GM12891 (cell line): ENCODE measurements at regions not wholly inside any gene's neighbourhood (a gene's known extent, or its start where the extent isn't known, plus 50 kb on each side); places are given as distances from the start of the nearest gene placed in this dataset.

Experiments used
- DNase-seq: peaks from one replicate; pipeline ENCODE4 v3.0.0; 2011; ENCODE audit warnings: low spot score; ENCODE audit not compliant: insufficient read length
- FAIRE-seq: peaks from 2 replicates; lab custom pipeline; 2011; peaks lifted over from hg19 to GRCh38; lab: Jason Lieb, UNC
- PAX5 ChIP-seq: IDR thresholded peaks from 2 replicates; pipeline ENCODE4 v1.6.1; 2011; ENCODE audit warnings: low read length, moderate library complexity, mild to moderate bottlenecking; ENCODE audit not compliant: insufficient read depth, severe bottlenecking
- POLR2A ChIP-seq: IDR thresholded peaks from 2 replicates; pipeline ENCODE4 v1.6.1; 2011; ENCODE audit warnings: low read depth, low read length, control low read depth
- POLR2AphosphoS5 ChIP-seq: IDR thresholded peaks from 2 replicates; pipeline ENCODE4 v1.6.1; 2011; ENCODE audit warnings: low read depth, low read length, control low read depth
- POU2F2 ChIP-seq: IDR thresholded peaks from 2 replicates; pipeline ENCODE4 v1.6.1; 2011; ENCODE audit warnings: low read depth, mild to moderate bottlenecking, control low read depth, low read length, moderate library complexity
- SPI1 ChIP-seq: IDR thresholded peaks from 2 replicates; pipeline ENCODE4 v1.6.1; 2011; ENCODE audit warnings: low read depth, low read length, control low read depth
- TAF1 ChIP-seq: IDR thresholded peaks from 2 replicates; pipeline ENCODE4 v1.6.1; 2011; ENCODE audit warnings: low read depth, low read length, control low read depth

DNA sequence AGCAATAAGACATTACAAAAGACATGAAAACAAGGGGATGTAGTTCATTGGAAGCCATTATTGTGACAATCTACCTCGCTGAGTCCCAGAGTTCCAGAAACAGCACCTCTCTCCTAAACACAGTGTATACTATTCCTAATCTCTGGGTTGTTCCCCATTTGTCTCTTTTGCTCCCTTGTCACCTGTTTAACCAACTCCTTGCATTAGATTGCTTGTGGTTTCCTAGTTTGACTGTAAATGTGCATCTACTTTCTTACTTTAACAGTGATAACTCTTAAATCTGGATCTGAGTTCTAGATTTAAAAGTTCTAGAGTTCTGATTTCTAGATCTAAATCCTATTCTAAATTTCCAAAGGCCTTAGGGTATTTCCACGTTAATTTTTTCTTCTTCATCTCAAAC is 71.6 kb upstream of the TET2 start:
- DNase-seq, result no peak
- TF ChIP-seq POU2F2 (no peak), PAX5 (no peak), POLR2AphosphoS5 (no peak), POLR2A (no peak), SPI1 (no peak), TAF1 (no peak)
- no peak for FAIRE-seq

DNA sequence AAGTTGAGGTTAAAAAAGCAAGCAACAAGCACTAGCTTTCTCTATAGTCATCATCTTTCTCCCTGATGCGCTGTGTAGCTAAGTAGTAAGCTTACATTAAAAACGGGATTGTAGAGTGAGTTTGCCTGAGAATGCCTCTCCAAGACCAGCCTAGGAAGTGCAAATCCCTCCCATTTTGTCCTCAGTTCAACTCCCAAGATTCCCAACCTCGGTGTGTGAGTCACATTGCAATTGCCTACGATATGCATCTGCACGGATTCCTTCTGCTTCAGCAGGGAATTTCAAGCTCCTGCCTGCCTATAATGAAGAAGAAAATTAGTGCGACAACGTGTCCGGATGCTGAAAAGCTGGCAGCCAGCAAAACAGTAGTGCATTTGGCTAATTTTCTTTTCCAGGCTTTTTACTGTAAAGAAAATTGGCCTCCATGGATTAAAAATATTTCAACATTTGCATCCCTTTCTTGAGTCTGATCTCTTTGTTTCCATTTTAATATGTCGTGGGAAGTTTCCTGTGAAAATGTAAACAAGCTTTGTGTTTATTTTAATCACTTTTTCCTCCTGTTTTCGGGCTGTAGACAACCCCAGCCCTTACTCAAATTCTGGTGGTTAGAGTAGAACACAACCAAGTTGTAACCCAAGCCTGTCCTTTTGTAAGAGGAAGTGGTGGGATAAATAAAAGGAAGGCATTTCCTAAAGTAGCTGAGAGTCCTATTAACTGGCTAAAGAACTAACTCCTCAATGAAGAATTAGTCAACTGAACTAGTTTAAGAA is 58.4 kb upstream of the TET2 start:
- DNase-seq, result no peak
- TF ChIP-seq POU2F2 (no peak), SPI1 (0 out of 2 replicates have a peak, but pooled peaks have one; percentile 10), TAF1 (no peak)
- FAIRE-seq, result no peak

DNA sequence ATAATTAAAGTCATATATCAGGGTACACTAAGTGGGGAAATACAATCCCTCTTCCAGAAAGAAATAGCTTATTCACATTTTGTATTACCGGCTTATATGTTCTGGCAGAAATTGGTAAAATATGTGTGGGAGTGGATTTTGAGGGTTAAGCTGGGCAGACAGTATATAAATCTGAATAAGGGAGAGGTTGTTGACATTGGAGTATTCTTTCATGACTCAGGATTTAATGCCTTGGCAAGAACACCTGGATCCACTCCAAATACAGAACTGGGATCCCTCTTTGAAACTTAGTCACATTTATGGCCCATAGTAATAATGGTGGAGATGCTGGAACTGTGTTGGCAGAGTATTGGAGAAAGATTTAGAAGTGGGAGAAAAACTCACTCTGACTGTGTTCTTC is 54.3 kb upstream of the TET2 start:
- no peak for FAIRE-seq
- no peak for DNase-seq

DNA sequence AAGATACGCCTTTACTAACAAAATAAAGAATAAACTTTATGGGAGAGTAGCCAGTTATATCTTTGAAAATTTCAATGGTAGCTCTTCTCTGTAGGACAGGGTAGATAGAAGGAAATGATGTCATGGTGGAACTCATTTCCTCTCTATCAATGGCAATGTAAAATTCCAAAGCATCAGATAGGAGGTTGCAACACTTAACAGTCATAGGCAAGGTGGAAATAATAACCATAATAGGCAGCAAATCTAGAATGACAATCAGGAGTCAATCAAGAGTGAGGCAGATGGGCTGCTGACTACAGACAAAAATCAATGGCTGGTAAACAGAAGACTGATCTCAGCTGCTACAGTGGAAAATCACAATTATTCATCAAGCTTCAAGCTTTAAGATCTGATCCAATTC is 53.9 kb upstream of the TET2 start:
- TF ChIP-seq POU2F2 (no peak), PAX5 (no peak), POLR2AphosphoS5 (no peak), POLR2A (no peak), SPI1 (no peak), TAF1 (no peak)
- FAIRE-seq, result no peak
- no peak for DNase-seq

More for the DNA sequence above, 54.3 kb upstream of the TET2 start:
- TF ChIP-seq POLR2AphosphoS5, result no peak
- no peak for TF ChIP-seq SPI1
- no peak for TF ChIP-seq TAF1

DNA sequence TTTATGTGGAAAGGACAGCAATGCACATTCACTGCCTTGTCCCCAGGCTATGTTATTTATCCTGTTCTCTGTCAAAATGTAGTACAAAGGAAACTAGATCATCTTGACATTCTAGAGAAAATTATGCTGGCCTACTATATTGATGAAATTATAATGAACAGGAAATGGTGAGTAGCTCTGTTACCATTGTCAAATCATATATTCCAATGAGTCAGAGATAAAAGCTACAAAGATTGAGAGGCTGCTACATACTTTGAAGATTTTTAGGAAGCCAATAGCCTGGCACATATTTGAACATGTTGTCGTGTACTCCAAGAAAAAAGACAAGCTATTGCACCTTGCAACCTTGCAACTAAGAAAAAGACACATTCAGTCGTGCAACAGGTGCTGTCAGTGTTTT is 52.7 kb upstream of the TET2 start:
- no peak for DNase-seq
- no peak for FAIRE-seq

More for the DNA sequence above, 52.7 kb upstream of the TET2 start:
- no peak for TF ChIP-seq POLR2AphosphoS5
- no peak for TF ChIP-seq TAF1
- TF ChIP-seq POLR2A, result no peak
